PC-3 (cell line): ENCODE measurements at regions not wholly inside any gene's neighbourhood (a gene's known extent, or its start where the extent isn't known, plus 50 kb on each side); places are given as distances from the start of the nearest gene placed in this dataset.
"Not testable (repeated sequence)": the region's sequence is repeated elsewhere in the genome, so short reads cannot be mapped to it uniquely, and the experiment has no call there.

Experiments used
- ATAC-seq: fragments of 200-7000 bp; cut with Tn5 transposase; 2 replicates; pipeline ENCODE4 v1.9.1; 2020; ENCODE audit warnings: mild to moderate bottlenecking, moderate library complexity
- BruUV-seq: library from RNA; stranded (reverse); fragments of 400-500 nt; replicated peaks from 2 replicates; lab custom pipeline; 2021; lab: Mats Ljungman, UMichigan
- CTCF ChIA-PET: fragments of 300-600 bp; sonication (Branson Sonifier 250); formaldehyde crosslinking; loops from one replicate; lab custom pipeline; 2022; ENCODE audit warnings: antibody characterized with exemption; lab: Charles Lee
- POLR2A ChIA-PET: fragments of 300-600 bp; sonication (Branson Sonifier 250); formaldehyde crosslinking; loops from one replicate; lab custom pipeline; 2022; ENCODE audit warnings: antibody characterized with exemption; ENCODE audit not compliant: unreplicated experiment; lab: Charles Lee
- DNase-seq: peaks from one replicate; pipeline ENCODE4 v3.0.0-alpha.2; 2015
- H2AFZ ChIP-seq: fragments of 300-600 bp; sonication (generic); 2 replicates; pipeline ENCODE4 v1.6.0; 2016; ENCODE audit warnings: antibody characterized with exemption, low read length
- H3F3A ChIP-seq: fragments of 300-600 bp; sonication (generic); one replicate; pipeline ENCODE4 v1.6.0; 2017; ENCODE audit warnings: antibody characterized with exemption, low read length, control low read depth, mild to moderate bottlenecking; ENCODE audit not compliant: unreplicated experiment
- H3K27ac ChIP-seq: fragments of 300-600 bp; sonication (generic); 2 replicates; pipeline ENCODE4 v1.5.1; 2016; ENCODE audit warnings: mild to moderate bottlenecking, low read length
- H3K27me3 ChIP-seq: fragments of 300-600 bp; sonication (generic); 2 replicates; pipeline ENCODE4 v1.6.1; 2016; ENCODE audit warnings: low read length, mixed read lengths
- H3K36me3 ChIP-seq: fragments of 300-600 bp; sonication (generic); 2 replicates; pipeline ENCODE4 v1.6.1; 2016; ENCODE audit warnings: low read depth, mixed run types, low read length, mixed read lengths
- H3K4me1 ChIP-seq: fragments of 300-600 bp; sonication (generic); 2 replicates; pipeline ENCODE4 v1.5.1; 2016; ENCODE audit warnings: low read length; ENCODE audit not compliant: insufficient read depth
- H3K4me2 ChIP-seq: fragments of 300-600 bp; sonication (generic); 2 replicates; pipeline ENCODE4 v1.6.0; 2016; ENCODE audit warnings: low read length
- H3K4me3 ChIP-seq: fragments of 300-600 bp; sonication (generic); 2 replicates; pipeline ENCODE4 v1.5.1; 2016; ENCODE audit warnings: mild to moderate bottlenecking, low read length, mixed read lengths
- H3K79me2 ChIP-seq: fragments of 300-600 bp; sonication (generic); 2 replicates; pipeline ENCODE4 v1.6.1; 2017; ENCODE audit warnings: low read length, mixed read lengths
- H3K9ac ChIP-seq: fragments of 300-600 bp; sonication (generic); 2 replicates; pipeline ENCODE4 v1.6.0; 2016; ENCODE audit warnings: mild to moderate bottlenecking, low read length
- H3K9me2 ChIP-seq: fragments of 300-600 bp; sonication (generic); replicated peaks from 2 replicates; pipeline ENCODE4 v1.6.1; 2016; ENCODE audit warnings: mixed run types, low read length, mixed read lengths
- H3K9me3 ChIP-seq: fragments of 300-600 bp; sonication (generic); 2 replicates; pipeline ENCODE4 v1.6.1; 2016; ENCODE audit warnings: low read length, mixed read lengths
- H4K20me1 ChIP-seq: fragments of 300-600 bp; sonication (generic); 2 replicates; pipeline ENCODE4 v1.6.1; 2016; ENCODE audit warnings: low read length, mixed read lengths
- EZH2 ChIP-seq: fragments of 300-600 bp; sonication (generic); IDR thresholded peaks from one replicate; pipeline ENCODE4 v1.6.1; 2017; ENCODE audit warnings: antibody characterized with exemption, mild to moderate bottlenecking, low read length; ENCODE audit not compliant: unreplicated experiment
- EZH2phosphoT487 ChIP-seq: fragments of 300-600 bp; sonication (generic); IDR thresholded peaks from 2 replicates; pipeline ENCODE4 v1.6.1; 2018; ENCODE audit warnings: mild to moderate bottlenecking, antibody characterized with exemption, low read length, borderline replicate concordance
- intact Hi-C: fragments of 100-400 bp; cut with micrococcal nuclease; formaldehyde crosslinking; loops from 2 replicates; pipeline ENCODE4 v1.9.0; 2023
- TF ChIP-seq, protein P1 (sequence below): fragments of 300-600 bp; sonication (generic); conservative IDR thresholded peaks from 2 replicates; pipeline ENCODE4 v1.5.1; 2017; ENCODE audit warnings: antibody characterized with exemption, low read depth, mild to moderate bottlenecking, low read length

- CTCF ChIA-PET = no interaction called here
- no peak for TF ChIP-seq EZH2phosphoT487
- TF ChIP-seq, protein P1, sequence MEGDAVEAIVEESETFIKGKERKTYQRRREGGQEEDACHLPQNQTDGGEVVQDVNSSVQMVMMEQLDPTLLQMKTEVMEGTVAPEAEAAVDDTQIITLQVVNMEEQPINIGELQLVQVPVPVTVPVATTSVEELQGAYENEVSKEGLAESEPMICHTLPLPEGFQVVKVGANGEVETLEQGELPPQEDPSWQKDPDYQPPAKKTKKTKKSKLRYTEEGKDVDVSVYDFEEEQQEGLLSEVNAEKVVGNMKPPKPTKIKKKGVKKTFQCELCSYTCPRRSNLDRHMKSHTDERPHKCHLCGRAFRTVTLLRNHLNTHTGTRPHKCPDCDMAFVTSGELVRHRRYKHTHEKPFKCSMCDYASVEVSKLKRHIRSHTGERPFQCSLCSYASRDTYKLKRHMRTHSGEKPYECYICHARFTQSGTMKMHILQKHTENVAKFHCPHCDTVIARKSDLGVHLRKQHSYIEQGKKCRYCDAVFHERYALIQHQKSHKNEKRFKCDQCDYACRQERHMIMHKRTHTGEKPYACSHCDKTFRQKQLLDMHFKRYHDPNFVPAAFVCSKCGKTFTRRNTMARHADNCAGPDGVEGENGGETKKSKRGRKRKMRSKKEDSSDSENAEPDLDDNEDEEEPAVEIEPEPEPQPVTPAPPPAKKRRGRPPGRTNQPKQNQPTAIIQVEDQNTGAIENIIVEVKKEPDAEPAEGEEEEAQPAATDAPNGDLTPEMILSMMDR = no peak
- TF ChIP-seq EZH2 = no peak
- H3K36me3 ChIP-seq = no peaks in the 10 kb centered on the region
Measured at GRCh38 chr5:155655569-155655968, 642.0 kb downstream of the KIF4B start.

GRCh38 chr5:155661859-155662258 is 648.3 kb downstream of the KIF4B start:
- Histone ChIP-seq H3K9ac (no peak overlapping the region), H3K9me2 (no peaks in the 10 kb centered on the region), H3K27ac (no peak overlapping the region), H3K4me1 (no peaks in the 10 kb centered on the region), H4K20me1 (no peaks in the 10 kb centered on the region), H3K4me3 (no peak overlapping the region), H3F3A (no peaks in the 10 kb centered on the region), H3K79me2 (no peaks in the 10 kb centered on the region), H3K9me3 (no peaks in the 10 kb centered on the region), H3K27me3 (no peaks in the 10 kb centered on the region), H2AFZ (no peak overlapping the region), H3K36me3 (no peaks in the 10 kb centered on the region), H3K4me2 (no peak overlapping the region)
- no TSS peak for BruUV-seq
- DNase-seq (no peak), ATAC-seq (no peak)
- intact Hi-C loops = no loop called here
- ChIA-PET POLR2A (no interaction called here), CTCF (no interaction called here)
- TF ChIP-seq EZH2 (no peak), EZH2phosphoT487 (no peak)
- TF ChIP-seq, protein P1 = no peak

More at GRCh38 chr5:155655569-155655968, 642.0 kb downstream of the KIF4B start:
- intact Hi-C loops = no loop called here
- POLR2A ChIA-PET = no interaction called here
- no peaks in the 10 kb centered on the region for H3F3A ChIP-seq
- ATAC-seq = no peak
- DNase-seq = no peak
- no peaks in the 10 kb centered on the region for H3K79me2 ChIP-seq
- H3K9me3 ChIP-seq = no peaks in the 10 kb centered on the region
- H3K27ac ChIP-seq = no peak overlapping the region
- no peaks in the 10 kb centered on the region for H3K9me2 ChIP-seq
- no peaks in the 10 kb centered on the region for H3K4me1 ChIP-seq
- H3K4me2 ChIP-seq = no peak overlapping the region
- no peaks in the 10 kb centered on the region for H3K27me3 ChIP-seq
- no peak overlapping the region for H2AFZ ChIP-seq
- no peak overlapping the region for H3K4me3 ChIP-seq
- H4K20me1 ChIP-seq = no peaks in the 10 kb centered on the region
- no peak overlapping the region for H3K9ac ChIP-seq
- no TSS peak for BruUV-seq

GRCh38 chr5:155665361-155665760 is 651.8 kb downstream of the KIF4B start:
- H3K27ac ChIP-seq = no peak overlapping the region
- H3K4me2 ChIP-seq = no peak overlapping the region
- intact Hi-C loops = no loop called here
- no peak overlapping the region for H3K9ac ChIP-seq
- no peak overlapping the region for H2AFZ ChIP-seq
- no peaks in the 10 kb centered on the region for H3F3A ChIP-seq
- H3K36me3 ChIP-seq = no peaks in the 10 kb centered on the region
- H3K4me1 ChIP-seq = no peaks in the 10 kb centered on the region
- H3K9me3 ChIP-seq = no peaks in the 10 kb centered on the region
- DNase-seq (no peak), ATAC-seq (no peak)
- ChIA-PET POLR2A (no interaction called here), CTCF (no interaction called here)
- no peak for TF ChIP-seq EZH2
- TF ChIP-seq, protein P1 = no peak
- TF ChIP-seq EZH2phosphoT487 = no peak
- no TSS peak for BruUV-seq
- no peaks in the 10 kb centered on the region for H4K20me1 ChIP-seq
- no peak overlapping the region for H3K4me3 ChIP-seq
- no peaks in the 10 kb centered on the region for H3K79me2 ChIP-seq
- no peaks in the 10 kb centered on the region for H3K9me2 ChIP-seq
- H3K27me3 ChIP-seq = no peaks in the 10 kb centered on the region

DNA sequence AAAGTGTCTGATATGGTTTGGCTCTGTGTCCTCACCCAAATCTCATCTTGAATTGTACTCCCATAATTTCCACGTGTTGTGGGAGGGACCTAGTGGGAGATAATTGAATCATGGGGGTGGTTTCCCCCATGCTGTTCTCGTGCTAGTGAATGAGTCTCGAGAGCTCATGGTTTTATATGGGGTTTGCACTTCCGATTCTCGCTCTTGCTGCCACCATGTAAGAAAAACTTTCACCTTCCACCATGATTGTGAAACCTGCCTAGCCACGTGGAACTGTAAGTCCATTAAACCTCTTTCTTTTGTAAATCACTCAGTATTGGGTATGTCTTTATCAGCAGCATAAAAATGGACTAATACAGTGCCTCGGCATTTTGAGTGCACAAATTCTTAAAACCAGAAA is 655.0 kb upstream of the SGCD start:
- H3K4me2 ChIP-seq, H4K20me1 ChIP-seq, CTCF ChIA-PET, H3K79me2 ChIP-seq, intact Hi-C loops, H2AFZ ChIP-seq, BruUV-seq, H3K9me3 ChIP-seq, H3K4me1 ChIP-seq, H3F3A ChIP-seq, H3K27ac ChIP-seq, POLR2A ChIA-PET, H3K36me3 ChIP-seq, DNase-seq, H3K27me3 ChIP-seq, H3K9me2 ChIP-seq, ATAC-seq, H3K9ac ChIP-seq, H3K4me3 ChIP-seq: not testable (repeated sequence)
